Skeletal muscle satellite cell (primary cell): ENCODE measurements at regions not wholly inside any gene's neighbourhood (a gene's known extent, or its start where the extent isn't known, plus 50 kb on each side); places are given as distances from the start of the nearest gene placed in this dataset.

Experiments used
- H3K27me3 ChIP-seq: 2 replicates; pipeline ENCODE4 v1.7.0; 2013; ENCODE audit warnings: low read length; ENCODE audit not compliant: control insufficient read depth, insufficient read depth
- H3K36me3 ChIP-seq: 2 replicates; pipeline ENCODE4 v1.7.0; 2013; ENCODE audit warnings: mild to moderate bottlenecking, control low read depth, low read length; ENCODE audit not compliant: insufficient read depth
- H3K4me1 ChIP-seq: 2 replicates; pipeline ENCODE4 v1.7.0; 2013; ENCODE audit warnings: low read length; ENCODE audit not compliant: control insufficient read depth, insufficient read depth
- H3K4me2 ChIP-seq: 2 replicates; pipeline ENCODE4 v1.7.0; 2013; ENCODE audit warnings: mild to moderate bottlenecking, low read length
- H3K4me3 ChIP-seq: 2 replicates; pipeline ENCODE4 v1.7.0; 2013; ENCODE audit warnings: low read length
- H3K9ac ChIP-seq: 2 replicates; pipeline ENCODE4 v1.7.0; 2013; ENCODE audit warnings: mild to moderate bottlenecking, low read depth, low read length, moderate library complexity
- H3K9me3 ChIP-seq: replicated peaks from 2 replicates; pipeline ENCODE4 v1.7.0; 2013; ENCODE audit warnings: mild to moderate bottlenecking, control low read depth, low read length

GRCh38 chr18:39966275-39966674 is 1988.8 kb upstream of the PIK3C3 start:
- H3K36me3 ChIP-seq: no peaks in the 10 kb centered on the region
- no peak overlapping the region for H3K4me2 ChIP-seq
- H3K9me3 ChIP-seq: no peaks in the 10 kb centered on the region
- H3K27me3 ChIP-seq: no peaks in the 10 kb centered on the region
- no peak overlapping the region for H3K4me3 ChIP-seq
- H3K9ac ChIP-seq: no peak overlapping the region
- peaks cover 16% of the 10 kb centered on the region for H3K4me1 ChIP-seq

DNA sequence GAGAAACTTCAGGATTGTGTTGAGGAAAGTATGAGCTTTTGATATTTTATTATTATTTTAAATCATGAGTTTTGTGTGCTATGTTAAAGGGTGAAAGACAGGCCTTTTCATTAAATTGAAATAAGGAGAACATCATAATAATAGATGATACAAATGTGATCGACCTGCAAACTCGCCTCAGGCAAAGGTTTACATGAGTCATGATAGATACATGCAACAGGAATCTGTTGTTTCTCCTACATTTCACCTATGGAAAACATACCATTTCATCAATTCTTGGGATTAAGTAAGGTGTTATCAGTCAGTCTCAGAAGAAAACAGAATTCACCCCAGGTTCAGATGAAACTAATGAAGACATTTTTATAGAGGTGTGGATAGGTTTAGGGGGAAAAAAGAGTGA is 1992.5 kb upstream of the PIK3C3 start:
- Histone ChIP-seq H3K4me1 (peaks cover 27% of the 10 kb centered on the region), H3K9ac (no peak overlapping the region), H3K36me3 (no peaks in the 10 kb centered on the region), H3K4me2 (no peak overlapping the region), H3K27me3 (no peaks in the 10 kb centered on the region), H3K4me3 (no peak overlapping the region), H3K9me3 (no peaks in the 10 kb centered on the region)

DNA sequence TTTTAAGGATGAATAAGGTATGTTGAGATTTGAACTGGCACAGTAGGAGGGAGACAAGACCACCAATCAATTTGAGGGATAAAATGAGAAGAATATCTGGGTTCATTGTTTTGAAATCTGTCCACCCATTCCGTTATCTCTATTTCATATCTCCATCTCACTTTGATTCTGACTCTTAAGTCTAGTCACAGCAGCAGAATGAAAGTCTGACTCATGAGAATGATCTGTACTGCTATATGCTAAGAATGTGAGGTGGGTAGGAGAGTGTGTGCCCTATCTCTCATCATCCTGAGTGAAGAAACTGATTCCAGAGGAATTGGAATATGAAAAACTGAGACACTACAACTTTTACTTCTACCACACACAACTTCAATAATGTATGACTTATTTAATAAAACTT is 1994.5 kb upstream of the PIK3C3 start:
- Histone ChIP-seq H3K36me3 (no peaks in the 10 kb centered on the region), H3K27me3 (no peaks in the 10 kb centered on the region), H3K9me3 (no peaks in the 10 kb centered on the region), H3K9ac (peak overlapping the region; percentile 34), H3K4me2 (peak overlapping the region; percentile 3), H3K4me1 (peaks cover 27% of the 10 kb centered on the region), H3K4me3 (no peak overlapping the region)

DNA sequence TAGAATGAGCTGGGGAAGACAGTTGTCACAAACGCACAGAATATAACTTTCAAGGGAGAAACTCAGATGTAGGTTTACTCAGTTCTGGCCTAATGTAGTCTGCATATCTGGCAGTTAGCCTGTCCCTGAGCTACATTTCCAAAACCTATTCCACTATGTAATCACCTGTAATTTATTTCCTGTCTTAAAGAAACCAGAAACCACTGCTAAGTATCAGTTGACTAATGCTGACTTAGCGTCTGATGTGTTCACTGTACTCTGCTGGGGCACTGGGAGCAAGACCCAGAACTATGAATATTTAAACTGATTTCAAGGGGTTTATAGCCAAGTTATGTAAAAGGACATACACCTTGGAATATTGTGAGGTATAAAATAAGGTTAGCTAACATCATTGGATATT is 1995.2 kb upstream of the PIK3C3 start:
- Histone ChIP-seq H3K4me1 (peaks cover 27% of the 10 kb centered on the region), H3K36me3 (no peaks in the 10 kb centered on the region), H3K4me2 (peak overlapping the region; percentile 3), H3K9me3 (no peaks in the 10 kb centered on the region), H3K9ac (no peak overlapping the region), H3K27me3 (no peaks in the 10 kb centered on the region), H3K4me3 (no peak overlapping the region)

GRCh38 chr18:39958876-39959275 is 1996.2 kb upstream of the PIK3C3 start:
- H3K36me3 ChIP-seq: no peaks in the 10 kb centered on the region

GRCh38 chr18:39952816-39953215 is 2002.2 kb upstream of the PIK3C3 start:
- Histone ChIP-seq H3K9ac (no peak overlapping the region), H3K4me1 (peaks cover 6% of the 10 kb centered on the region), H3K27me3 (no peaks in the 10 kb centered on the region), H3K4me3 (no peak overlapping the region), H3K36me3 (no peaks in the 10 kb centered on the region), H3K4me2 (no peak overlapping the region), H3K9me3 (no peaks in the 10 kb centered on the region)

More at GRCh38 chr18:39958876-39959275, 1996.2 kb upstream of the PIK3C3 start:
- Histone ChIP-seq H3K9me3 (no peaks in the 10 kb centered on the region), H3K9ac (no peak overlapping the region), H3K27me3 (no peaks in the 10 kb centered on the region), H3K4me2 (no peak overlapping the region), H3K4me1 (peaks cover 27% of the 10 kb centered on the region), H3K4me3 (no peak overlapping the region)

GRCh38 chr18:39951142-39951720 is 2003.8 kb upstream of the PIK3C3 start:
- Histone ChIP-seq H3K9ac (no peak overlapping the region), H3K9me3 (no peaks in the 10 kb centered on the region), H3K4me2 (no peak overlapping the region), H3K27me3 (no peaks in the 10 kb centered on the region), H3K4me3 (no peak overlapping the region), H3K36me3 (no peaks in the 10 kb centered on the region), H3K4me1 (peaks cover 22% of the 10 kb centered on the region)

- Histone ChIP-seq H3K4me3 (no peak overlapping the region), H3K36me3 (no peaks in the 10 kb centered on the region), H3K27me3 (no peaks in the 10 kb centered on the region), H3K9me3 (no peaks in the 10 kb centered on the region), H3K9ac (peak overlapping the region; percentile 50), H3K4me2 (peak overlapping the region; percentile 53), H3K4me1 (peaks cover 37% of the 10 kb centered on the region)
Observed at GRCh38 chr18:39946623-39947061, 2008.4 kb upstream of the PIK3C3 start.

- Histone ChIP-seq H3K36me3 (no peaks in the 10 kb centered on the region), H3K9ac (no peak overlapping the region)
Observed at GRCh38 chr18:39945076-39945475, 2010.0 kb upstream of the PIK3C3 start.

GRCh38 chr18:39942702-39943101 is 2012.3 kb upstream of the PIK3C3 start:
- H3K36me3 ChIP-seq: no peaks in the 10 kb centered on the region
- no peaks in the 10 kb centered on the region for H3K9me3 ChIP-seq
- H3K27me3 ChIP-seq: no peaks in the 10 kb centered on the region
- H3K4me3 ChIP-seq: no peak overlapping the region
- H3K4me1 ChIP-seq: peaks cover 29% of the 10 kb centered on the region
- no peak overlapping the region for H3K9ac ChIP-seq
- H3K4me2 ChIP-seq: no peak overlapping the region

More at GRCh38 chr18:39945076-39945475, 2010.0 kb upstream of the PIK3C3 start:
- H3K4me3 ChIP-seq: no peak overlapping the region
- H3K4me2 ChIP-seq: no peak overlapping the region
- H3K9me3 ChIP-seq: no peaks in the 10 kb centered on the region
- no peaks in the 10 kb centered on the region for H3K27me3 ChIP-seq
- peaks cover 34% of the 10 kb centered on the region for H3K4me1 ChIP-seq

DNA sequence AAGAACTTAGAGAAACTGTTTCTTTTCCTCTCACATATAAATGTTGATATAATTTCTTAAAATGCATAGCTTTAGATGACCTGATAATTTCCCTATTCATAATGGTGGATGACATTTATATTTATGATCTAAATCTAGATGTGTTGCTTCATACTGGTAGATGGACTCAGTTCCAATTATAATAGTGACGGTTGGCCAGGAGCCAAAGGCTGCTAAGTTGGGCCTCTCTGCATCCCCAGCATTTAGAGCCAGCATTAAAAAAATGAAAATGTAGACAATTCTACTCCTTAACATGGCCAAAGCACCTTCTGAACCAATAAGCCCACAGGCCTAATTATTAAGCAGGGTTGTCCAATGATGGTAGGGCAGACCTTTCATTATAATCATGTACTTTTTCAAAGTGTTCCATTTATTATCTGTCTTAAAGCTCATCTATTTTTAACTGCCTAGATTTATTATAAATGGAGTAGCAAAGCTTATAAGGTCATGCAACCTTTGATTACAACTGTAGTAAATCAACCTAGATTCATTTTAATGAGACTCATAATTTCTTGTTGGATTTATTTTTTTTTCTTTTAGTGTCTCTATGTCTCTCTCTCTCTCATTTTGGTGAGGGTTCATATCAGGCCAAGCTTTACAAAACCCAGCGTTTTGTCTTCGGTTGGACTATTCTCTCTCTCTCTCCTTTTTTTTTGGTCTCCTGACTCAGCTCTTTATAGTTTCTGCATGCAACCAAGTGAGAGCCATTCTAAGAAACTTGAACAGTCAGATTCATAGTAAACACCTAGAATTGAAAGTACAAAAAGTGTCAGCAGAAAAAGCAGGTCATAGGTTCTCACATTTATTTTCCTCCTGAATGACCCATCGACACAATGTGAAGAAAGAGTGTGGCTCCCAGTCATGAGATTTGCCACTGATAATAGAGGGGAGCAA is 2016.1 kb upstream of the PIK3C3 start:
- no peaks in the 10 kb centered on the region for H3K4me1 ChIP-seq
- no peak overlapping the region for H3K4me2 ChIP-seq
- no peak overlapping the region for H3K4me3 ChIP-seq
- H3K27me3 ChIP-seq: no peaks in the 10 kb centered on the region
- no peaks in the 10 kb centered on the region for H3K36me3 ChIP-seq
- H3K9me3 ChIP-seq: no peaks in the 10 kb centered on the region
- no peak overlapping the region for H3K9ac ChIP-seq
